ENCODE measurements at regions not wholly inside any gene's neighbourhood (a gene's known extent, or its start where the extent isn't known, plus 50 kb on each side); places are given as distances from the start of the nearest gene placed in this dataset.

DNA sequence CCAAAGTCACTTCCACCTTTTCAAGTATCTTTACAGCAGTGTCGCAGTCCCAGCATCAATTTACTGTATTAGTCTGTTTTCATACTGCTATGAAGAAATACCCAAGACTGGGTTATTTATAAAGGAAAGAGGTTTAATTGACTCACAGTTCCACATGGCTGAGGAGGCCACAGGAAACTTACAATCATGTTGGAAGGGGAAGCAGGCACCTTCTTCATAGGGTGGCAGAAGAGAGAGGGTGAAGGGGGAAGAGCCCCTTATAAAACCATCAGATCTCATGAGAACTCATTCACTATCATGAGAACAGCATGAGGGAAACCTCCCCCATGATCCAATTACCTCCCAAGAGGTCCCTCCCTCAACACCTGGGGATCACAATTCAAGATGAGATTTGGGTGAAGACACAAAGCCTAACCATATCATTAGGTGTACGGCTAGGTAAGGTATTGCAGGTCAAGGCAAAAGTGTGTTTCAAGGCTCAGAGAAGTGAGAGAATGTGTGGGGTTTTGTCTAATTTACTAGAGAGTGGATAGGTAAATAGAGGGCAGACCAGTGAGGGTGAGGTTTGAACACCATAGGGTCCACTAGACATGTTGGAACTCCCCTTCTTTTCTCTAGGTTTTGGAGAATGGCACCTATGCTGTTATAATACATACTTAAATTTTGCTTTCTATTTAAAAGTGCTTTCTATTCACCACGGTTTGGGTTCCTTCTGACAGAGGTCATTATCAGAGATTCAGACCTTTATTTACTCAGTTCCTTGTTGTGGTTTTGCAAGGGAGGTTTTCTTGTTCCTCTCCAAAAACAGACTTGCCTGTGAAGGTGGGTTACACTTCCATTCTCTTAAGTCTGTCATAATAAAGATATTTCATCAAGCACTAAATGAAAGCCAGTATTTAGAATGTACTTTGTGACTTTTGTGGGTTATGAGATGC lies 186.6 kb downstream of the CPEB2 start:
- Histone ChIP-seq H4K20me1 (ENCODE audit: insufficient read depth, poor library complexity, severe bottlenecking) (no peaks in the 10 kb centered on the region), H3K27me3 (no peaks in the 10 kb centered on the region), H3K4me1 (ENCODE audit: insufficient read depth) (no peaks in the 10 kb centered on the region), H3K36me3 (replicated peaks; ENCODE audit: insufficient read depth, low read depth) (no peaks in the 10 kb centered on the region), H2AFZ (no peak overlapping the region), H3K4me3 (no peak overlapping the region), H3K9me2 (replicated peaks; ENCODE audit: insufficient read depth) (no peaks in the 10 kb centered on the region), H3K79me2 (no peaks in the 10 kb centered on the region), H3K9me3 (ENCODE audit: low read depth) (no peaks in the 10 kb centered on the region), H3K4me2 (no peak overlapping the region), H3K27ac (no peak overlapping the region)
- no peak for TF ChIP-seq EZH2 (IDR thresholded peaks at IDR 0.05; ENCODE audit: borderline replicate concordance)
- TF ChIP-seq EZH2phosphoT487 (IDR thresholded peaks at IDR 0.05; ENCODE audit: low read depth, severe bottlenecking, unreplicated experiment), result no peak
- TF ChIP-seq, protein P1, sequence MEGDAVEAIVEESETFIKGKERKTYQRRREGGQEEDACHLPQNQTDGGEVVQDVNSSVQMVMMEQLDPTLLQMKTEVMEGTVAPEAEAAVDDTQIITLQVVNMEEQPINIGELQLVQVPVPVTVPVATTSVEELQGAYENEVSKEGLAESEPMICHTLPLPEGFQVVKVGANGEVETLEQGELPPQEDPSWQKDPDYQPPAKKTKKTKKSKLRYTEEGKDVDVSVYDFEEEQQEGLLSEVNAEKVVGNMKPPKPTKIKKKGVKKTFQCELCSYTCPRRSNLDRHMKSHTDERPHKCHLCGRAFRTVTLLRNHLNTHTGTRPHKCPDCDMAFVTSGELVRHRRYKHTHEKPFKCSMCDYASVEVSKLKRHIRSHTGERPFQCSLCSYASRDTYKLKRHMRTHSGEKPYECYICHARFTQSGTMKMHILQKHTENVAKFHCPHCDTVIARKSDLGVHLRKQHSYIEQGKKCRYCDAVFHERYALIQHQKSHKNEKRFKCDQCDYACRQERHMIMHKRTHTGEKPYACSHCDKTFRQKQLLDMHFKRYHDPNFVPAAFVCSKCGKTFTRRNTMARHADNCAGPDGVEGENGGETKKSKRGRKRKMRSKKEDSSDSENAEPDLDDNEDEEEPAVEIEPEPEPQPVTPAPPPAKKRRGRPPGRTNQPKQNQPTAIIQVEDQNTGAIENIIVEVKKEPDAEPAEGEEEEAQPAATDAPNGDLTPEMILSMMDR (IDR thresholded peaks at IDR 0.05; ENCODE audit: poor library complexity), result no peak
- 84% methylated on average over 3 of the region's 3 CpGs for WGBS (ENCODE audit: low lambda C conversion rate, missing lambda C conversion rate)
- DNase-seq (ENCODE audit: low spot score), result no peak

DNA sequence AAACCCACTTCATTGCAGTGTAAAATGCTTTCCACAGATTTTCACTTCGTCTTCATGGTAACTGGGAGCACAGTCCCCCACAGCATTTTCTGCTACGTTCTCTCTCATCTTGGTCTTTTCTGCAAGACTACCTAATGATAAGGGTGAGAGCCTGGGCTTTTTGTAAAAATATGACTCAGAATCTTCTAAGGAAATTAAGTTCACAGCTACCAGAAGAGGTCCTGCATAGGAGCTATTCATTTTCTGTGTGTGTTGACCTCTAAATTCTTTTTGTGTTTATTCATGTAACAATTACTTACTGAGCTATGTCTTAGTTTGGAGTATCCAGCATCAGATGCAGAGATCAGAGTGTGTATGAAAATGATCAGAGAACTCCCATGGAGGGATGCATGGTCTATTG lies 192.2 kb downstream of the CPEB2 start:
- no peak overlapping the region for H2AFZ ChIP-seq
- DNase-seq (ENCODE audit: low spot score), result no peak
- H3K27me3 ChIP-seq, result no peaks in the 10 kb centered on the region
- H3K4me2 ChIP-seq, result no peak overlapping the region
- no peak overlapping the region for H3K27ac ChIP-seq
- H3K4me1 ChIP-seq (ENCODE audit: insufficient read depth), result no peaks in the 10 kb centered on the region
- H3K36me3 ChIP-seq (replicated peaks; ENCODE audit: insufficient read depth, low read depth), result no peaks in the 10 kb centered on the region
- no peak overlapping the region for H3K4me3 ChIP-seq
- H3K9me2 ChIP-seq (replicated peaks; ENCODE audit: insufficient read depth), result no peaks in the 10 kb centered on the region
- no peaks in the 10 kb centered on the region for H3K9me3 ChIP-seq (ENCODE audit: low read depth)
- H4K20me1 ChIP-seq (ENCODE audit: insufficient read depth, poor library complexity, severe bottlenecking), result no peaks in the 10 kb centered on the region
- H3K79me2 ChIP-seq, result no peaks in the 10 kb centered on the region
- TF ChIP-seq, protein P1 (IDR thresholded peaks at IDR 0.05; ENCODE audit: poor library complexity), result no peak
- TF ChIP-seq EZH2phosphoT487 (IDR thresholded peaks at IDR 0.05; ENCODE audit: low read depth, severe bottlenecking, unreplicated experiment), result no peak
- TF ChIP-seq EZH2 (IDR thresholded peaks at IDR 0.05; ENCODE audit: borderline replicate concordance), result no peak
- WGBS (ENCODE audit: low lambda C conversion rate, missing lambda C conversion rate), result 73% methylated on average over 2 of the region's 2 CpGs

DNA sequence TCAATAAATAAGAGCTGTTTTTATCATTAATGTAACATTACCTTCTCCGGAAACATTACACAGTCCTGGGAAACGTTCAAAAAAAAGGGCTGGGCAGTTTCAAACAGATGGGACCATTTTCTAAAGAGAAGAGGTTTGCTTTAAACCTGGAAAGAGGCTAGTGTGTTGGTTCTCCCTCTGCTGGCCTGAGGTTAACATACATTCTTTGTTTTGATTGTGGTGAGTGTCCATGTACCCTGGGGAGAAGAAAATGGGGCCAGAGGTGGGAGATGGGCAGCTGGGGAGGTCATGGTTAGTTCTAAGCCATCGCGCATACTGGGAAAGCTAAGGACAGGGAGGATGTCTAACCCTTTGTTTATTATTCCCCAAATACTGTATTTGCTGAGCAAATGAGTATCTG lies 194.7 kb downstream of the CPEB2 start:
- H3K4me1 ChIP-seq (ENCODE audit: insufficient read depth), result no peaks in the 10 kb centered on the region
- no peaks in the 10 kb centered on the region for H4K20me1 ChIP-seq (ENCODE audit: insufficient read depth, poor library complexity, severe bottlenecking)
- H3K4me2 ChIP-seq, result no peak overlapping the region
- 44% methylated on average over 4 of the region's 4 CpGs for WGBS (ENCODE audit: low lambda C conversion rate, missing lambda C conversion rate)
- no peak for TF ChIP-seq EZH2phosphoT487 (IDR thresholded peaks at IDR 0.05; ENCODE audit: low read depth, severe bottlenecking, unreplicated experiment)
- no peak for TF ChIP-seq EZH2 (IDR thresholded peaks at IDR 0.05; ENCODE audit: borderline replicate concordance)
- TF ChIP-seq, protein P1 (IDR thresholded peaks at IDR 0.05; ENCODE audit: poor library complexity), result peak; percentile 44
- H3K36me3 ChIP-seq (replicated peaks; ENCODE audit: insufficient read depth, low read depth), result no peaks in the 10 kb centered on the region
- H3K27ac ChIP-seq, result no peak overlapping the region
- H3K79me2 ChIP-seq, result no peaks in the 10 kb centered on the region
- no peak overlapping the region for H3K4me3 ChIP-seq
- no peaks in the 10 kb centered on the region for H3K9me2 ChIP-seq (replicated peaks; ENCODE audit: insufficient read depth)
- no peaks in the 10 kb centered on the region for H3K9me3 ChIP-seq (ENCODE audit: low read depth)
- no peaks in the 10 kb centered on the region for H3K27me3 ChIP-seq
- DNase-seq (ENCODE audit: low spot score), result peak; percentile 35
- no peak overlapping the region for H2AFZ ChIP-seq
